ENCODE measurements at regions not wholly inside any gene's neighbourhood (a gene's known extent, or its start where the extent isn't known, plus 50 kb on each side); places are given as distances from the start of the nearest gene placed in this dataset.
"Not testable (repeated sequence)": the region's sequence is repeated elsewhere in the genome, so short reads cannot be mapped to it uniquely, and the experiment has no call there.

- not testable (repeated sequence) for TF ChIP-seq CTCF (IDR thresholded peaks at IDR 0.05; ENCODE audit: insufficient read depth, low read length); POLR2AphosphoS5 (IDR thresholded peaks at IDR 0.05; ENCODE audit: low read depth); SPI1 (IDR thresholded peaks at IDR 0.05; ENCODE audit: borderline replicate concordance, low read depth); GABPA (IDR thresholded peaks at IDR 0.05; ENCODE audit: low read depth)
- TF ChIP-seq, protein P1, sequence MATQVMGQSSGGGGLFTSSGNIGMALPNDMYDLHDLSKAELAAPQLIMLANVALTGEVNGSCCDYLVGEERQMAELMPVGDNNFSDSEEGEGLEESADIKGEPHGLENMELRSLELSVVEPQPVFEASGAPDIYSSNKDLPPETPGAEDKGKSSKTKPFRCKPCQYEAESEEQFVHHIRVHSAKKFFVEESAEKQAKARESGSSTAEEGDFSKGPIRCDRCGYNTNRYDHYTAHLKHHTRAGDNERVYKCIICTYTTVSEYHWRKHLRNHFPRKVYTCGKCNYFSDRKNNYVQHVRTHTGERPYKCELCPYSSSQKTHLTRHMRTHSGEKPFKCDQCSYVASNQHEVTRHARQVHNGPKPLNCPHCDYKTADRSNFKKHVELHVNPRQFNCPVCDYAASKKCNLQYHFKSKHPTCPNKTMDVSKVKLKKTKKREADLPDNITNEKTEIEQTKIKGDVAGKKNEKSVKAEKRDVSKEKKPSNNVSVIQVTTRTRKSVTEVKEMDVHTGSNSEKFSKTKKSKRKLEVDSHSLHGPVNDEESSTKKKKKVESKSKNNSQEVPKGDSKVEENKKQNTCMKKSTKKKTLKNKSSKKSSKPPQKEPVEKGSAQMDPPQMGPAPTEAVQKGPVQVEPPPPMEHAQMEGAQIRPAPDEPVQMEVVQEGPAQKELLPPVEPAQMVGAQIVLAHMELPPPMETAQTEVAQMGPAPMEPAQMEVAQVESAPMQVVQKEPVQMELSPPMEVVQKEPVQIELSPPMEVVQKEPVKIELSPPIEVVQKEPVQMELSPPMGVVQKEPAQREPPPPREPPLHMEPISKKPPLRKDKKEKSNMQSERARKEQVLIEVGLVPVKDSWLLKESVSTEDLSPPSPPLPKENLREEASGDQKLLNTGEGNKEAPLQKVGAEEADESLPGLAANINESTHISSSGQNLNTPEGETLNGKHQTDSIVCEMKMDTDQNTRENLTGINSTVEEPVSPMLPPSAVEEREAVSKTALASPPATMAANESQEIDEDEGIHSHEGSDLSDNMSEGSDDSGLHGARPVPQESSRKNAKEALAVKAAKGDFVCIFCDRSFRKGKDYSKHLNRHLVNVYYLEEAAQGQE (IDR thresholded peaks at IDR 0.05; ENCODE audit: insufficient replicate concordance, low read depth), result not testable (repeated sequence)
Measured at GRCh38 chr1:234791615-234792014, 181.6 kb upstream of the IRF2BP2 start.

Measured in HL-60 (cell line).